BJ (cell line): ENCODE measurements at regions not wholly inside any gene's neighbourhood (a gene's known extent, or its start where the extent isn't known, plus 50 kb on each side); places are given as distances from the start of the nearest gene placed in this dataset.

Experiments used
- CTCF ChIA-PET: fragments of 350-600 bp; formaldehyde crosslinking; extraction: SDS; loops from one replicate; lab custom pipeline; 2021; ENCODE audit warnings: antibody characterized with exemption, inconsistent platforms; lab: Yijun Ruan, JAX
- POLR2A ChIA-PET: fragments of 300-600 bp; sonication (Branson Sonifier 250); formaldehyde crosslinking; extraction: SDS; loops from one replicate; lab custom pipeline; 2021; ENCODE audit warnings: antibody characterized with exemption; lab: Charles Lee
- DNase-seq: peaks from one replicate; pipeline ENCODE4 v3.0.0-alpha.2; 2011; ENCODE audit warnings: low read depth
- H3K27me3 ChIP-seq: 2 replicates; pipeline ENCODE4 v1.6.0; 2011; ENCODE audit warnings: low read length; ENCODE audit not compliant: control insufficient read depth, insufficient read depth
- H3K36me3 ChIP-seq: 2 replicates; pipeline ENCODE4 v1.5.1; 2011; ENCODE audit warnings: low read length; ENCODE audit not compliant: control insufficient read depth, insufficient read depth
- H3K4me3 ChIP-seq: 2 replicates; pipeline ENCODE4 v1.5.1; 2011; ENCODE audit warnings: low read depth, mild to moderate bottlenecking, control low read depth, low read length
- CTCF ChIP-seq: IDR thresholded peaks from 2 replicates; pipeline ENCODE4 v1.5.1; 2011; ENCODE audit warnings: low read depth, mild to moderate bottlenecking, control low read depth, inconsistent platforms, low read length, moderate library complexity; ENCODE audit not compliant: insufficient read depth

DNA sequence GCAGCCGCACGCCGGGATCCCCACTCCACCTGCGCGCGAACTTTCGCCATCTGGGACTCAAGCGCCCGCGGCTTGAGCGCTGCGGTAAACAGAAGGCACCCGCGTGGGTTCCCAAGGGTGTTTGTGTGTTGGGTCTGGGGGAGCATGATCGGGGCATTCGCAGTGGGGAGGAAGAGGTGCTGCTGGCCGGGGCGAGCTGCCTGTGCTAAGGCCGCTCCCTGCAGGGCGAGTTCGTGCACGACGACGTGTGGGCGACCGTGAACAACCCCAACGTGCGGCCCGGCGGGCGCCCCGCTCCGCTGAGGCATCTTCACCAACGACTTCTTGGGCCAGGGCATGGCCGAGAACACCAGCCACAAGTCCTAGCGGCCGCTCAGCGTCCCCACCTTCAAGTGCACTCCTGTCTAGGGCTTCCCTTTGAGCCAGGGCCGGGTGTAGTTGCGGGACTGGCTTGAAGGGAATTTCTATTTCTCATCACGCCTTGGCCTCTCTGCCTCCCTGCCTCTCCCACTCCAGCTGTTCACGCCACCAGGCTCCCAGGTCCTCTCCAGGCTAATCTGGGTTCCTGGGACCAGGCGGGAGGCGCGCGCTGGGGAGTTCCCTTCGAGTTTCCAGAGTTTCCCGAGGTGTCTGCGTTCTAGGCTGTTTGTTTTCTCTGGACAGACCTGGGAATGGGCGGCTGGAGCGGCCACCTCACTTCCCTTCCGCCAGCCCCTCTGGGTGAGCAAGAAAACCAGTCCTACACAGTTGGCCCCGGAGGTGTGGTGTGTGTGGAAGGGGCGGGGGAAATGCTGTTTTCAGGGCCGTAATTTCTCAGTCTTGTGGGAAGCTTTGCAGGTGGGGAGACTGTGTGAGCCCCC, 417.8 kb upstream of the TMTC1 start:
- DNase-seq = no peak
- ChIA-PET CTCF (no interaction called here), POLR2A (no interaction called here)
- H3K36me3 ChIP-seq = no peaks in the 10 kb centered on the region
- H3K4me3 ChIP-seq = no peak overlapping the region
- TF ChIP-seq CTCF = no peak
- H3K27me3 ChIP-seq = peaks cover 3% of the 10 kb centered on the region; the same call in 1 of the 2 replicates

DNA sequence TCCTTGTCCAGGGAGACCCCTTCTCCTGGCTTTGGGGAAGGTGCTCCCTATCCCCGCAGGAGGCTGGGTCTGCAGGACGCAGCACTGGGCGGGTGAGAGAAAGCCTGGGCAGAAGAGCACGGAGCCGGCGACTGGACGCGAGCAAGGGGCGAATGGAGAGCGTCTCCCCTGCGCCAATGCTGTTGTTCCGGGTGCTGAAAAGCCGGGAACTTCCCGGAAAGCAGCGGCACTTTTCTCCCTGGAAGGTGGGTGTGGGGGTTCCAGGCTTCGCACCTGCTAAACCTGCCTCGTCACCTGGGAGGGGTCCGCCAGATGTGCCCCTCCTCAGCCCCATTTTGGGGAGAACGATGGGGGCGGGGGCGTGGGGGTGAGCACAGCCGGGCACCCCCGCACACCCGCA, 417.1 kb upstream of the TMTC1 start:
- ChIA-PET CTCF (no interaction called here), POLR2A (no interaction called here)
- TF ChIP-seq CTCF = no peak
- H3K27me3 ChIP-seq = peaks cover 3% of the 10 kb centered on the region; the same call in 1 of the 2 replicates
- DNase-seq = no peak
- no peaks in the 10 kb centered on the region for H3K36me3 ChIP-seq
- H3K4me3 ChIP-seq = no peak overlapping the region

DNA sequence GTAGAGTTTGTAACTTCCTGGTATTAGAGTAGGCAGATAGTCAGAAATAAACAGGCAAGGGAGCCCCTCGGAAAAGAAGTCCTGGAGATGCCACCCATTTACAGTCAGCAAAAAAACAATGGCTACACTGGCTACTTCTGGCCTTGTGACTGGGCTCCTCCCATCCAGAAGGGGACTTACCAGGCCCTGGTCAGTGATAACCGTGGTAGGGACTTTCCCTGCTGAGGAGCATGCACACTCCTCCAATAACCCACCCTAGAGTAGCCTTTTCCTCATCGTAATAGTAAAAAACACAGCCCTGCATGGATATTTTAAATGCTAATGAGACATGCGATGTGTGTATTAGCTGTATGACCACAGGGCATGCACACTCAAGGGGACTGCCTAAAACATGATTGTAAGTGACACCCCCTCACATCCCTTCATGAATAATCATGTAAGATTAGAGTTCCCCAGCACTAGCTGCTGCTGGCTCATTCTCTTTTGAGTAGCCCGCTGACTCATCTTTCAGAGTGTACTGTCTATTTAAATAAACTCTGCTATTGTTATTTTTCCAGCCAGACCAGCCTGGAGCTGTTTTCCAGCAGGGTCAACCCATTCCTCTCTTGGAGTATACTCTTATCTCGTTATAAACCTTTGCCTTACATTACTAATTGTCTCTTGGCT, 413.8 kb upstream of the TMTC1 start:
- peaks cover 3% of the 10 kb centered on the region; the same call in 1 of the 2 replicates for H3K27me3 ChIP-seq

GRCh38 chr12:30191696-30192455, 408.1 kb upstream of the TMTC1 start:
- DNase-seq = no peak
- H3K27me3 ChIP-seq = no peaks in the 10 kb centered on the region
- CTCF ChIA-PET = no interaction called here
- H3K36me3 ChIP-seq = no peaks in the 10 kb centered on the region
- TF ChIP-seq CTCF = no peak
- POLR2A ChIA-PET = no interaction called here
- no peak overlapping the region for H3K4me3 ChIP-seq

More for the DNA sequence above, 413.8 kb upstream of the TMTC1 start:
- Histone ChIP-seq H3K4me3 (no peak overlapping the region), H3K36me3 (no peaks in the 10 kb centered on the region)
- CTCF ChIA-PET = no interaction called here
- no peak for TF ChIP-seq CTCF
- POLR2A ChIA-PET = no interaction called here
- no peak for DNase-seq
